GM12872 (cell line): ENCODE measurements at regions not wholly inside any gene's neighbourhood (a gene's known extent, or its start where the extent isn't known, plus 50 kb on each side); places are given as distances from the start of the nearest gene placed in this dataset.

Experiments used
- CTCF ChIP-seq: IDR thresholded peaks from 3 replicates; pipeline ENCODE4 v1.5.1; 2011; ENCODE audit warnings: low read depth, mild to moderate bottlenecking, low read length, moderate library complexity; ENCODE audit not compliant: insufficient read depth

DNA sequence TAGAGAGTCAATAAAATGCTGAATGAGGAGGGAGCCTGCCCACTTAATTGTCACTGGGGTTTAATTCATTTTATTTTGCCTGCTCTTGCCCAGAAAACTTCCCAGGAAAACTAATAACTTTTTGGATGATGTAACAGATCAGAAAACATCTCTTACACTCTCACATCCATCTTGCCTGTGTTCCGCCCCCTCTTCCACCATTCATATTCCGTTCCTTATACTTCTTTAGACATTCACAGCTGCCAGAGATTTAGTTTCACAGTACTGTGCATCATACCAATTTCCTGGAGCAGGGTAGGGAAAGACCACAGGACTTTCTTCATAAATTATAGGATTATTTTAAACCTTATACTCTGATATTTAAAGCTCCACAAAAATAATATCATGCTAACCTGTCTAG is 776.1 kb upstream of the SOX11 start:
- no peak for TF ChIP-seq CTCF

GRCh38 chr2:4930704-4931103 is 761.5 kb upstream of the SOX11 start:
- no peak for TF ChIP-seq CTCF

GRCh38 chr2:4931721-4932365 is 760.3 kb upstream of the SOX11 start:
- TF ChIP-seq CTCF: no peak

DNA sequence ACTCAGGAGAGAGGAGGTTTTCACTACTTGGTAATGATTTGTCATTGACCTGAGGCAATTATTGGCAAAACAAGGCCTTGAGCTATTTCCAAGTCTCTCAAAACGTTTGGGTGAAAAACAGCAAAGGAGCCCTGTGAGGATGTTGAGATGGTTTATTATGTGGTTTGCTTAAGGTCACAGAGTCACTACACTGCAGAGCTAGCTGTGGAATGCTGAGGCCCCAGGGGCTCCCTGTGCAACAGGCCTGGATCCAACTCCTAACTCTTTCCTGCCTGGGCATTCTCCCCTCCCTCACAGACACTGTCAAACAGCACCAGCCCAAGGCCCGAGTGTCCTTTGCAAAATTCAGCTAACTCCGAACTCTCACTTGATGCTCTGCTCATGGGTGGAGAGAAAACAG is 754.6 kb upstream of the SOX11 start:
- TF ChIP-seq CTCF: no peak

GRCh38 chr2:4938206-4938605 is 754.0 kb upstream of the SOX11 start:
- no peak for TF ChIP-seq CTCF

GRCh38 chr2:4942441-4942840 is 749.7 kb upstream of the SOX11 start:
- no peak for TF ChIP-seq CTCF

- TF ChIP-seq CTCF: no peak
Measured at GRCh38 chr2:4947911-4948310, 744.3 kb upstream of the SOX11 start.

DNA sequence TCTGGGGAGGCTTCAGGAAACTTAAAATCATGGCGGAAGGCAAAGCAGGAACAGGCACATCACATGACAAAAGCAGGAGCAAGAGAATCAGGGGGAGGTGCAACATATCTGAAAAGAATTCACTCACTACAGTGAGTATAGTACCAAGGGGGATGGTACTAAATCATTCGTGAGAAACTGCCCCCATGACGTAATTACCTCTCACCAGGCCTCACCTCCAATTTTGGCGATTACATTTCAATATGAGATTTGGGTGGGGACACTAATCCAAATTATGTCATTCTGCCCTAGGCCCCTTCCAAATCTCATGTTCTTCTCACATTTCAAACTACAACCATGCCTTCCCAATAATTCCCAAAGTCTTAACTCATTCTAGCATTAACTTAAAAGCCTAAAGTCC is 740.8 kb upstream of the SOX11 start:
- no peak for TF ChIP-seq CTCF
